ENCODE measurements at regions not wholly inside any gene's neighbourhood (a gene's known extent, or its start where the extent isn't known, plus 50 kb on each side); places are given as distances from the start of the nearest gene placed in this dataset.

GRCh38 chr14:56482310-56482911 is 97.2 kb upstream of the TMEM260 start:
- ChIA-PET POLR2A (no interaction called here), CTCF (interaction anchor here (0.9 to 1.2 kb wide), 4 partner anchors 8 to 1036 kb away, joined by 3 to 4 read pairs (median 4); no protein-coding TSS in a partner anchor)
- H3K27me3 ChIP-seq (ENCODE audit: insufficient read depth) = 0 out of 2 replicates have a peak, but pooled peaks cover 4% of the 10 kb centered on the region
- no peak overlapping the region for H3K9ac ChIP-seq
- no peak overlapping the region; a peak in 1 of 4 replicates for H3K4me3 ChIP-seq (ENCODE audit: low read depth in 2 of 2, low read length in 1 of 2)
- H3K9me2 ChIP-seq = no peaks in the 10 kb centered on the region
- no peaks in the 10 kb centered on the region for H3K4me1 ChIP-seq (ENCODE audit: control insufficient read depth in 1 of 2, insufficient read depth in 2 of 2, low read depth in 1 of 2, low read length in 1 of 2)
- H4K20me1 ChIP-seq (ENCODE audit: insufficient read depth) = no peaks in the 10 kb centered on the region
- H3K36me3 ChIP-seq (replicated peaks in 1 of 2; ENCODE audit: control insufficient read depth in 1 of 2, insufficient read depth in 2 of 2, low read length in 1 of 2) = no peaks in the 10 kb centered on the region
- 19% methylated on average over 5 of the region's 5 CpGs for WGBS (ENCODE audit: low lambda C conversion rate)
- no peaks in the 10 kb centered on the region for H3K79me2 ChIP-seq (ENCODE audit: insufficient read depth)
- H3K4me2 ChIP-seq = no peak overlapping the region
- no peak overlapping the region for H2AFZ ChIP-seq (ENCODE audit: low read depth)
- TF ChIP-seq CHD2 (IDR thresholded peaks at IDR 0.05; ENCODE audit: low read length, partially characterized antibody) (no peak), REST (IDR thresholded peaks at IDR 0.05; ENCODE audit: low read depth, low read length) (no peak), SIN3A (IDR thresholded peaks at IDR 0.05; ENCODE audit: borderline replicate concordance, low read depth, low read length) (no peak), JUND (IDR thresholded peaks at IDR 0.05) (no peak), RFX5 (IDR thresholded peaks at IDR 0.05; ENCODE audit: low read length) (no peak), FOSL2 (IDR thresholded peaks at IDR 0.05; ENCODE audit: borderline replicate concordance, low read depth) (no peak), NRF1 (IDR thresholded peaks at IDR 0.05; ENCODE audit: low read depth, low read length) (no peak), TAF1 (IDR thresholded peaks at IDR 0.05; ENCODE audit: borderline replicate concordance, low read depth, low read length) (no peak), CTCF (IDR thresholded peaks at IDR 0.05) (no peak; the same call in 1 of the 2 replicates), MAX (IDR thresholded peaks at IDR 0.05; ENCODE audit: low read depth) (no peak)
- H3K27ac ChIP-seq (ENCODE audit: low read depth in 2 of 2, low read length in 1 of 2) = no peak overlapping the region
- H3F3A ChIP-seq (replicated peaks; ENCODE audit: insufficient read depth) = no peaks in the 10 kb centered on the region
- no peaks in the 10 kb centered on the region for H3K9me3 ChIP-seq
- no peak for DNase-seq

Measured in SK-N-SH (cell line).